ENCODE measurements at regions not wholly inside any gene's neighbourhood (a gene's known extent, or its start where the extent isn't known, plus 50 kb on each side); places are given as distances from the start of the nearest gene placed in this dataset.

DNA sequence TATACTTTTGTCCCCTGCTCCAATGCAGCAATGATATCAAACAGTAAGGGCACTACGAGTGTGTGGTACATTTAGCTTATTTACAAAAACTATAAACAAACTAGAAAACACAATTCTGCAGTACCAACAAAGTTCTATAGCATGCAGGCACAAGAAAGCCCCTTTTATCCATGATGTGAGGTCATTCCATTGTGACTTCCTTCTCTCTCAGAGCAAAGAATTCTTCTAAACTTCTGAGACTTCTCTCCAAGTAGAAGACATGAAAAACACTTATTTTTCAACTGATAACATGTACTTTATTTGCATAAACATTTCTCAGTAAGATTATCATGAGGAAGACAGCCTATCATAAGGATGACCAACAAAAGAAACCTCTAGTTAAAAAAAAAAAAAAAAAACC is 569.8 kb downstream of the TLE1 start:
- no peak for DNase-seq (ENCODE audit: low read depth in 2 of 2)

DNA sequence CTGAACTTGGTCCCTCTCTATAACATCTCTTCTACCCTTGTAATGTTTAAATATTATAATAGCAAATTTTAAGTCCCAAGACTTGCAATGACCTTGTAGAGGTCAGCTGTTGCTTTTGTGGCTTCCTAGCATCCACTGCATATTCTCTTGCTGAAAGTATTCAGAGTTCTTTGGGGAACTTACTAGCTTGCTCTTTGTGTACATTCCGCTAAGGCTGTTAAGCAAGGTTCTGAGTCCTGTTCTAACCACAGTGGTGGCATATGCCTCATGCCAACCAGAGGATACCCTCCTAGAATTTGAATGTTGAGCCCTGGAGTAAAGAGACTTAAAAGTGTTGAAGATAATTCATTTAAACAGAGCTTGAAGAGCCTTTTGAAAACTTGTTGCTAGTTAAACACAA is 570.9 kb downstream of the TLE1 start:
- no peak for DNase-seq (ENCODE audit: low read depth in 2 of 2)

DNA sequence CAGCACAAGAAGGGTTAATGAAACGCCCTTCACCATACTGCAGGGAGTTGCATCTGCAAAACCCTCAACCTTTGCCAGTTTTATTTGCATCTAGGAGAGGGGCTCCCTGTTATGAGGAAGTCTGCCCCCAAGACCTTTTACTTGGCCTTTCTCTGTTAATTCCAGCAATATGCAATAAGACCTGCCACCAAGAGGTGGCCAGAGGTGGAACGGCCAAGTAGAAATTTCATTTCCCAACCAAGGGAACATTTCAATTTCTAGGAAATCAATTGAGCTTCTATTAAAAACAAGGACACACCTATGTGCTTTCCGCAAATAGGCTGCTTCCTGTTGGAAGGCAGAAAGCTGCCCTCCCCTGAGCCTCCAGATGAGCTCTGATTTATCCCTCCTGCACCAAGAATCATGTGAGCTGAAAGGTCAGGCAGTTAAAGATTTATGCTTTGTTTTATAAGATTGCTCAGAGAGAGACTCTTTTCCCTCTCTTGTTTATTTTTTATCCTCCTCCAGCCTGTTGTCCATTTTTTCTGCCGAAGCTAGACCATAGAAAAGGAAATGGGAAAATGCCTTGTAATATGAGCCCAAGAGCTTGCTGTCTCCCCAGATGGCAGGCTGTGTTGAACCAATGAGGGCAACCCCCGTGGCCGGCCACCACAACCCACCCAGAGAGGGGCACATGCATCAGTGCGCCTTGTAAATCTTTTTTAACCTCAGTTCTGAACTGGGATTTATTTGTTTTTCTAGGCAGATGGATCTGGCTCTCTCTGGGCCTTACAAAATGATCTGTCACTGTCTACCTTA is 572.8 kb downstream of the TLE1 start:
- DNase-seq (ENCODE audit: low read depth in 2 of 2): no peak

DNA sequence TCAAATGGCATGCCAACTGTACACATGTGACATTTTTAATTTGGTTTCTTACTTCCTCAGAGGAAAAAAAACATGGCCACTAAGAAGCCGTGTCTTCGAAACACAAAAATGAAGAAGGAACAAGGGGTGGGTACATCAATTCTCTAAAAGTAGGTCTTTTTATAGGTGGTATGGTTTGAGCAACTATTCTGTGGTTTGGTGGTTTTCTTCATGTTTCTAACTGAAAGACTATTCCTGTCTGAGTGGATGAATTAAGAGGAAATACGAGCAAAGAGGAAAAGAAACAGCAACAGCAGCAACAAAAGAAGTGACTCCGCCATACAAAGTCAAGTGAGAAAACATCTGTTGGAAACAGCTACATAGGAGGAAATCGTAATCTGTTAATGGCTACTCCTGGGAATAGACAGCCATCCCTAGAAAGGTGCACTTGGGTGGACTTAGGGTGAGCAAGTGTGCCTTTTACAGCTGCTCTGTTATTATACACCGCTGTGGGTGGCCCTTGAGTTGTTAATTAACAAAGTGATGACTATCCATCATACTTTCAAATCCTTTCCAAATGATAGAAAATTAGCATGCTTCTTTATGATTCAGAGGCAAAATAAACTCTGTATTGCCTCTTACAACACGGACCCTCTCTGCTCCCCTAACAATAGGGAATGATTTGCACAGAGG is 575.8 kb downstream of the TLE1 start:
- no peak for DNase-seq (ENCODE audit: low read depth in 2 of 2)

DNA sequence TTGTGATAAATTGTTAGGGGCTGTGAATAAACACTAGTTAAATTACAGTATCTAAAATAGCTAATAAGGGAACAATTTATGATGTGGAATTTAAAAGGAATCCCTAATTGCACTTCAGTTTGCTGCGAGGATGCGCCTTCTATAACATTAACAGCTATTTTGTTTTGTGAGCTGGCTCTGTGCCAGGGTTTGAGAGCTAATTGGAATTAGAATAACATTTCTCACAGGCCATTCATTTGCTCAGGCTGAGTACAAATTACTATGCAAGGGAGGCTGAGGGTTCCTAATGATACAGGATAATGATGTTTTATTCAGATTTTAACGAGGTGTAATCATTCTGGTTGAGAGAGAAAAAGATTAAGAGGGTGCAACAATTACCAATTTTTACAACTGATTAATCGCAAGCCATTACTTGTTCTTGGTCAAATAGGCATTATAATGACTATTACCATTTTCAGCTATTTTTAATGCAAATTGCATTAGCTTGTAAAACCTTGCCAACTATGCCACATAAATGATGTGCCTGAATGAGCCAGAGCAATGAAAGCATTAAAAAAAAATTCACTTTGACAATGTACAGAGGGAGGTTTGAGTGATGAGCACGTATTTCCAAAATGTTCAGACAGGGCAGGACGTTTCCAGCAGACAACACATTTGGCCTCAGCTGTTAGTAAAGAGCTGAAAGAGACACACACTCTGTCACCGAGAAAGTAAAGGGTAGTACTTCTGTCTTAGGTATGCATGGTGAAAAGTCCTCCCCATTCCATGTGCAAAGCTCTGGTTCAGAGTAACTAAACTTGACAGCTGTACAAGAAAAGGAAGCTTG is 576.5 kb downstream of the TLE1 start:
- DNase-seq (ENCODE audit: low read depth in 2 of 2): no peak

DNA sequence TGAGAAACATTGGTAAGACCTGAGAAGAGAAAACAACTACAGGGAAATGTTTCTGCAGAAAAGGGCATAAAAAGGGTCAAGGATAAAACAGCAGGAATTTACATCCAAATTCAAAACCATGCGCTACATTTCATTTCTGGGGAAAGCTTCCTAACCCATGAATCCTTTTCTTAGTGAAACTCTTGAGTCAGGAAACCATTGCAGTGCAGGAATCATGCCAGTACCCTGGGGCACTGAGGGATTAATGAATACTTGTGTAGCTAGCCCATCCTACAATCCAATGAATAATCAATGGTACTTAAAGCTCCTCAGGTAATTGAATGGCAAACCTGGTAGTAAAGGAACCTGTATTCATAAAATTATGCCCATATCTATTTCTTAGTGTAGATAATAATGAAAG is 580.5 kb downstream of the TLE1 start:
- no peak for DNase-seq (ENCODE audit: low read depth in 2 of 2)

DNA sequence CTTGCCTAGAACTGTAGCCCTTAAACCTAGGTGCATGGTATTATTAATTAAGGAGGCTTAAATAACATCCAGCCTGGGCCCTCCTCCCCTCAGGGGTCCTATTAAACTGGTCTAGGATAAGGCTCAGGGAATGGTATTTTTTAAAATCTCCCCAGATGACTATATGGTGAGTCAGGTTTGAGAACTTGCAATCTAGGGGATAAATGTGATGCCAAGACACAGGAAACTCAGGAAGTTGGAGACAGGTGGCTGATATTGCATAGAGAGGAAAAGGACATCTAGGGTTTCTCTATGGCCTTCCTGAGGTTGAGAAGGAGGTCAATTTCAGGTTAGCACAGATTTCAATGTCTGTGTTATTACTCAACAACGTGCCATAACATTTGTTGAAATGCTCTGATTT is 581.0 kb downstream of the TLE1 start:
- DNase-seq (ENCODE audit: low read depth in 2 of 2): no peak

DNA sequence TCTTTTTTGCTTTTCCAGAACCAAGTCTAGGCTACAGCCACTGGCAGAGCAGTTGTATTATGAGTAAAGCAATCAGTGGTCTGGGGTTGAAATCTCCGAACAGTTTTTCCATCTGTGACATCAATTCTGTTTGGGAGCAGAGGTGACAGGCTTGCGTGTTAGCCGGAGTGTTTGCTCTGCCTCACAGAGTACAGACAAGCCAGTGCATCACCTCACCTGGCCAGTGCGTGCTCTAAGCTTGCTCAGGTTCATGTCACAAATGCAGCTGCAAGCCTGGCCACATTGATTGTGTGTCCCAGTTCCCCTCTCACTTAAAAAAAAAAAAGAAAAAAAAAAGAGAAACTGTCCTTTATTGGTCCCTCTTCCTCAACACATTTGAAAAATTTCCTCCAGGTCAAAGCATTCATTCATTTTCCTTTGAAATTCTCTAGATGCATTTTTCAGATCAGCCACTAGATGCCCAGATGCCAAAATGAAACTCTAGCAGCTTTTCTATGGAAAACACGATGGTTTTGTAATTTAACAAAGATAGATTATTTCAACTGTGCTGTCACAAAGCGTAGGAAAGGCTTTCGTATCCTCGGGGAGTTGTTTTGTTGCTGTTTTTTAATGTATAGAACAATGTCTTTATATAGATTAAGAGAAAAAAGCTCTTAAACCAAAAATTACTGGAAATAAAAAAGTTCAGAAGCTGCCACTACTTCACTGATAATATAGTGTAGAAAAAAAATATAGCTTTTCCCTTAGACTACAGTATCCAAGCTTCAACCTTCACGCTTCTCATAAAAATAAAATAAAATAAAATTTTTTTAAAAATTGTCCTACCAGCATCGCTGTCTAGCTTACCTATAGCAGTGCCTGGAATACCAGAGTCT is 585.5 kb downstream of the TLE1 start:
- no peak for DNase-seq (ENCODE audit: low read depth in 2 of 2)

DNA sequence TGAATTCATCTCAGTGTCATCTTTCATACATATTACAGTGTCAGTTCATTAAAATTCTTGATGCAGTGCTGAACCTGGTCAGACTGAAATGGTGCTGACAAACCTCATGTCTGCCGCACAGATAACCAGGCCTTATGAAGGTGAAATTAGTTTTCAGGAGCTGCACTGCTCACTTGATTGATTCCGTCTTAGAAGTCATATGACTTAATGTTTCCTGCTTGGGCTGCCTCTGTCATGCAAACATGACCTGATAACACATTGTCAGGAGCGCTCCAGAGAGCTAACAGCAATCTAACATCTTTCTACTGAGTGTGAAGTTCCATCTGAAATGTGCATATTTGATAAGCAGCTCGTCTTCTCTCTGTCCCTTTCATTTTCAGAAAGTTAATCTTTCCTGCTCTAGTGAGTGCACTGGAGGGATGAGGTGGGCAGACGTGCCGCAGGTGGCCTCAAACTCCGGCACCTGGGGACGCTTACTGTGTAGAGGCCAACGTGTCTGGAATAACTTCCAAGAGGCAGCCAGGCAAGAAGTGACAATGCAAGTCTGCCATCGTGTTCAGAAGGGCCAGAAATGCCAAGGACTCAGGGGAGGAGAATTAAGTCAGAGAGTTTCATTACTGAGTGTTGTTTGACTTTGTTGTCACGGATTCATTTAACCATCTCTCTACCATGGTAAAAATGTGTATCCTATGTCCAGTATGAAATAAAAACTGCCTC is 592.1 kb downstream of the TLE1 start:
- DNase-seq (ENCODE audit: low read depth in 2 of 2): no peak

DNA sequence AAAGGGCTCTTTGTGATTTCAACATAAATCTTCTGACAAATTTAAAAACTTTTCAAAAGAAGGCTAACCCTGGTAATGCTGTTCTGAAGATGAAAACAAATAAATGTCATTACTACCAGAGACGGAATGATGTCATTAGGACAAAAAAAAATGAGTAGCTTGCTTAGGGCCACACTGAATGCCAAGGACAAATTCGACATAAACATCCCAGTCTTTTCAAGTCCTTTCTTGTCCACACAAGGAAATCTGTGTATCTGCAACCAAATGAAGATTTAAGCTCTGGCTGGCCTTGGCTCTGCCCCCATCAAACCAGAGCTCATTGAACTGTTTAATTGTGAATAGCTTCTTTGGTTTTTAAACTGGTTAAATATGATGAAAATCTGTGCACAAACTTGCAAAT is 592.7 kb downstream of the TLE1 start:
- no peak for DNase-seq (ENCODE audit: low read depth in 2 of 2)

DNA sequence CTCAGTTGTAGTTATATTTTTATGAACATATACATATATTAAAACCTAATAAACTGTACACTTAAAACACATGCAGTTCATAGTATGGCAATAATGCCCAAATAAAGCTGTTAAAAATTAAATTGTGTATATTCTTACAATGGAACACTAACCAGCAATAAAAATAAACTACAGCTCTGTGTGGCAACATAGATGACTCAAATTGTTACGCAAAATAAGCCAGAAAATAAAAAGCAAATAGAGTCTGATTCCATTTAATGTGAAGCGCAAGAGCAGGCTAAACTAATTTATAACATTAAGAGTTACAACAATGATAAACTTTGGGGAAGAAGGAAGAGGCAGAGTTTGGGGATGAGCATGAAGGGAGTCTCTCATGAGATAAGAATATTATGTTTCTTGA is 597.3 kb downstream of the TLE1 start:
- no peak for DNase-seq (ENCODE audit: low read depth in 2 of 2)

DNA sequence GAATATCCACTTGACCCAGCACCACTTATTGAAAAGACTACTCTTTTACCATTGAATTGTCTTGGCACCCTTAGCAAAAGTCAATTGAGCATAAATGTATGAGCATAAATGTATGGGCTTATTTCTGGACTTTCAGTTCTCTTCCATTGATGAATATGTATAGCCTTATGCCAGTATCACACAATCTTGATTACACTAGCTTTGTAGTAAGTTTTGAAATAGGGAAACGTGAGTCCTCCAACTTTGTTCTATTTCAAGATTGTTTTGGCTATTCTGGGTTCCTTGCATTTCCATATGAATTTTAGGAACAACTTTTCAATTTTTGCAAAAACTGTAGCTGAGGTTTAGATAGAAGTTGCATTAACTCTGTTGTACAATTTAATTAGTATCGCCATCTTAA is 601.0 kb downstream of the TLE1 start:
- DNase-seq (ENCODE audit: low read depth in 2 of 2): no peak

DNA sequence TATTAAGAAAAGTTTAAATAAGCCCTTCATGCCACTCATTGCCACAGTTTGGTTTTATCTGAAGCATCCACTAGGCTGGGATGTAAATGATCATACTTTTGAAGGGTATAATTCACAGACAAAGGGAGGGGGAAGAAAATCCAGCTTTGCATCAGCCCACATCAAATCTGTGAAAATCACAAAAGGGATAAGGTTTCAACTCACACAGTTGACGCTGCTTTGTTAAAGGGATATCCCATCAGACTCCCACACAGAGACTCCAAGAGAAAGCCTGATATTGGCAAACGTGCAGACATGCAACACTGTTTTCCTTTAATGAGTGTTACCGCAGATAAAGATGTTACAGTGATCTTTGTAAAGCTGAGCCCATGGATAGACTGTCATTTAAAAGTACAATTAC is 602.9 kb downstream of the TLE1 start:
- no peak for DNase-seq (ENCODE audit: low read depth in 2 of 2)

DNA sequence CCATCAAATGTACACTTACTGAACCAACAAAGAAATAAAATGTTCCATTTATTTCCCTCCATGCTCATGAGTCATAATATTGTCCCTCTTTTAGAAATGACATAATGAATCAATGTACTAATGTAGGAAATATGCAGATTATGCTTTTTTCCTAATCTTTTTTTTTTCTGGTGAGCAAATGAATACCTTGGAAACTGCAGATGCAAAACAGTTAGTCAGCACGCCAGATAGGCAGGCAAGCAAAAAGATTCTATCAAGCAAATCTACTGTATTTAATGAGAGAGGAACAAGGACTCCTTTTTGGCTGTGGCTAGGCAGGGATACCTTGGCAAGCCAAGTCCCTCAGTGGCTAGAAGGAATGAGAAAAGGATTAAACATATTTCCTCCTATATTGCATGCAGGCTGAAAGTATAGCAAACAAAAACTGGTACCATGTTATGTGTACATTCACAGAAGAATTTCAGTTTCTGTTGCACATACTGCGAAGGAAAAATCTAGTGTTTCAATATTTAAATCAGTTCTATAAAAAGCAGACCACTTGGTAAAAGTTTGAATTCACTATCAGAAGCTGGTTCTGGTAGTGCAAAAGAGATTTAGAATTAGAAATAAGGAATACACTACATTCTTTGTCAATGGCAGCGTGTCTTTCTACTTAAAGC is 605.4 kb downstream of the TLE1 start:
- DNase-seq (ENCODE audit: low read depth in 2 of 2): no peak

DNA sequence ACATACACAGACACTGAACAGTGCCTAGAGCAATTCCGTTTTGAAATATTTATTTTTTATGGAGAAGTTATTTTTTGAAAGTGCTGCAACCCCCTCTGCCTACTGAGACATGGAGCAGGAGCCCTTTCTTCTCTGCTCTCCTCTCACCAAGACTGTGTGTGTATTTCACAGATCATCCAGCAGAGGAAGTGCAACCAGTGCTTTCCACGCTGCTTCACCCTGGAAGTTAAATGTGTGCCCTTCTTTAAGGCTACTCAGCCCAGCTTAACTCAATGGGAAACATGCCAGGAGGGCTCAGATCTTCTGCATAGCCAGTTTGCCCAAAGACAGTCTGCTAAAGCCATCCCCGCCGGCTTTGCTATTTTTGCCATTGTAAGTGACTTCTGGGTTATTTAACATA is 606.3 kb downstream of the TLE1 start:
- DNase-seq (ENCODE audit: low read depth in 2 of 2): no peak

DNA sequence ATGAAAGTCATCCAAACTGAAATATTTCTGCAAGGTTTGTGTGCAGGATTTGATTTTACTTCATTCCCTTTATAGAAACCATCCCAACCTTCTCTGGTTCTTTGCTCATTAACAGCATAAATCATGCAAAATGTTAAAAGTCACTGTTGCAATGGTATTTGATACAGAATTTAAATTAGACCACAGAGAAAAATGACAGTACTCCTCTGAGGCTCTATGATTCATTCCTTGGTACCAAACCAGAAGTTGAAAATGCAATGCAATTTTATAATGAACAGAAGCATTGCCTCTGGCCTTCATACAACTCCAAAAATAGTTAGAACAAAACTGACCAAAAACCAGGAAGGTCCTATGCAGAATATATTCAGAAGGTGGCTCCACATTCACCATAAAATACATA is 607.1 kb downstream of the TLE1 start:
- DNase-seq (ENCODE audit: low read depth in 2 of 2): no peak

DNA sequence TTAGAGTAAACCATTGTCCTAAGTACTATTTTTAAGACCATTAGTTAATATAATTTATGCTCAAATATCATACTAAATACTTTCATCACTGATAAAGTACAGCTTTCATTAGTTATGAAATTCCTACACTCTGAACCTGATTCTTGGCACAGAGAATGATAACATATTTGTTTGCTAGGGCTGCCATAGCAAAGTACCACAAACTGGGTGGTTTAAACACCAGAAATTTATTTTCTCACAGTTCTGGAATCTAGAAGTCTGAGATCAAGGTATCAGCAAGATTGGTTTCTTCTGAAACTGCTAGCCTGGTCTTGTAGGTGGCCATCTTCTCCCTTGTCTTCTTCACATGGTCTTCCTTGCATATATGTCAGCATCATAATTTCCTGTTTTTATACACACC is 608.4 kb downstream of the TLE1 start:
- no peak for DNase-seq (ENCODE audit: low read depth in 2 of 2)

DNA sequence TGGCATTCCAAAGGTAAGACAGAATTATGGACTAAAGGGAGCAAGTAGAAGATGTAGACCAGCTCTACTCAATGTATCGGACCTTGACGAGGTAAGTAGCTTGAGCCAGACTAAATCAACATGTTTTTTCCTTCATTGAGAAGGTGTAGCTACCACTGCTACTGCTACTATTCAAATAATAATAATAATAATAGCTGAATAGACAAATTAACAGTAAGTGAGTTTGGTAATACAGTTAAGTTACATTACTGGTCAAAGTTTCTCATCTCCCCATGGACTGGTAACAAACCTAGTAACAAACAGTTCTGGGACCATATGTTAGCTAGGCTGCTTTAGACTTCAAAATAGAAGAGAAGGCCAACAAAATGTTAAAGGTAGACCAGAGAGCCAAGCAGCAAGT is 609.2 kb downstream of the TLE1 start:
- DNase-seq (ENCODE audit: low read depth in 2 of 2): no peak

DNA sequence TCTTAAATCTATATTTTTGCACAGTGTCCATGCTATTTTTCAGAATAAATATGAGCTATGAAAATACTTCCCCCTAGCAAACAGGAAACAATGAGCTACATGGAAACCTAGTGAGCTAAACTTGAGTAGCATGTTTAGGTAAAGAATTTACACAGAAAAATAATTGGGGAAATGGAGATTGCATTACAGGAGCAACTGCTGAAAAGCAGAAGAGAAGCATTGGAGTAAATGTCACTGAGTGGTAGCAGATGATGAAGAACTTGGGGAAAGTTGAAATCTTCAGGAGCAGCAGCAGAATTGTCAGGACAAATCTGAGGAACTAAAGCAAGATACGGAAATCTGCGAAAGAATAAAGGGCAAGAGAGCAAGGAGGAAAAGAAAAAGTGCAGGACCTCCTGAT is 610.3 kb downstream of the TLE1 start:
- DNase-seq (ENCODE audit: low read depth in 2 of 2): no peak

DNA sequence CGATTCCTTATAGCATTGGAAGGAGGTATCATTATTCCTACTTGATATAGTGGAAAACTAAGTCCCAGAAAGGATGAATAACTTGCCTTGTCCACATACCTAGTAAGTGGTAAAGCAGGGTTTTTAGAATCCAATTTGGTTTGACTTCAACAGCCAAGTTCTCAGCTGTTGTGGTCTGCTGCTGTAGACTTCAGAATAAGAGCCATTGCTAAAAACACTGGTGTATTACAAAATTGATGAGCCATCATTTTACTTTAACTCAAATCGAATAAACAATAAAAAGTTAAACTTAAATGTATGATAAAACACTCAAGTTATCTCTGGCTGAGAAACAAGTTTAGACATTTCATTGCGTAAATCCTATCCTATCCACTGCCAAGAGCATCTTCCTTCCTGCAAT is 610.8 kb downstream of the TLE1 start:
- DNase-seq (ENCODE audit: low read depth in 2 of 2): no peak

DNA sequence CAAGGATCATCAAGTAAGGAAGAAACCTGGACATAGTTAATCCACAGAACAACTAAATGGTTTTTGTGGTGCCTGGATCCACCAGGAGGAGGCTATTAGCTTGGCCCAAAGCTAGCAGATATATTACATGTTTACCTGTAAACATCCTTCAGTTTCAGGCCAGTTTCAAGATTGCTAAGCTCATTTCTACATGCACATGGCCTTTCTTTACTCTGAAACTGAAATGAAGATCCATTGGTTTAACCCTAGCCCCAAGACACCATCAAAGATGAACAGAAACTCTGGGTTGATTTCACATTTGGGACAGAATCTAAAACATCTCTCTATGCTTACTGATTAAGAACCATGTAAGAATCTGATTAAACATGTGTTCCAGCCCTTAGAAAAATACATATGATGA is 611.8 kb downstream of the TLE1 start:
- DNase-seq (ENCODE audit: low read depth in 2 of 2): no peak

Measured in activated CD8-positive, alpha-beta memory T cell treated with anti-CD3 and anti-CD28 coated beads for 4 hours (primary cell).